SK-N-MC (cell line): ENCODE measurements at regions not wholly inside any gene's neighbourhood (a gene's known extent, or its start where the extent isn't known, plus 50 kb on each side); places are given as distances from the start of the nearest gene placed in this dataset.

ENCODE experiments used
- EZH2 ChIP-seq: fragments of 200-600 bp; sonication (generic); IDR thresholded peaks from one replicate; pipeline ENCODE4 v1.6.1; 2017; ENCODE audit warnings: antibody characterized with exemption
- FOXP2 ChIP-seq: optimal IDR thresholded peaks from 2 replicates; pipeline ENCODE3; 2011; ENCODE audit warnings: mild to moderate bottlenecking, moderate library complexity; ENCODE audit not compliant: insufficient read depth; ENCODE audit errors: extremely low read length, control extremely low read depth
- POLR2AphosphoS5 ChIP-seq: IDR thresholded peaks from 2 replicates; pipeline ENCODE4 v1.6.1; 2012; ENCODE audit warnings: mild to moderate bottlenecking, low read depth, low read length, borderline replicate concordance

DNA sequence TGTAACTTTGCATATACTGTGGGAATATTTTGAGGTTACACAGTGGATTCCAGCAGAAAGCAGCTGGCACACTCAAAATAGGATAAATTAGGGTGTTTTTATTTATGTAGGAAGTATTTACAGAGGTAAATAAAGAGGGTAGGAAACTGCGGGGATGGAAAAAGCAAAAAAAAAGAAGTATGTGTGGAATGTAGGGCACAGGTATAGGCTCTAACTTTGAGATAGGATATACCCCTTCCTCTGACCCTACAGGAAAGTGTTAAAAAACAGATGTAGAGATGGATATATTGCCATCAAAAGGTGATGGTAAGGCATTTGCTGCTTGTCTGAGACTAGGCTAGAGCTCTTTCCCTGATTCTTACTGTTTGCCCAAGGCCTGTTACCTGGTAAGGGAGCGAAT, 173.1 kb upstream of the ANK2 start:
- TF ChIP-seq POLR2AphosphoS5 (no peak), EZH2 (no peak), FOXP2 (no peak)
